Type B pancreatic cell (in vitro differentiated cells): ENCODE measurements at regions not wholly inside any gene's neighbourhood (a gene's known extent, or its start where the extent isn't known, plus 50 kb on each side); places are given as distances from the start of the nearest gene placed in this dataset.
"Not testable (repeated sequence)": the region's sequence is repeated elsewhere in the genome, so short reads cannot be mapped to it uniquely, and the experiment has no call there.

ENCODE experiments used
- DNase-seq: peaks from one replicate; pipeline ENCODE4 v3.0.0; 2021; ENCODE audit warnings: mixed read lengths; ENCODE audit not compliant: unreplicated experiment; ENCODE audit errors: extremely low spot score
- H3K27ac Mint-ChIP-seq: 2 replicates; pipeline ENCODE4 v1.8.0; 2021; ENCODE audit warnings: mild to moderate bottlenecking, mixed read lengths
- H3K27me3 Mint-ChIP-seq: 2 replicates; pipeline ENCODE4 v1.8.0; 2021; ENCODE audit warnings: mixed read lengths
- H3K36me3 Mint-ChIP-seq: 2 replicates; pipeline ENCODE4 v1.8.0; 2021; ENCODE audit warnings: mixed read lengths
- H3K4me1 Mint-ChIP-seq: one replicate; pipeline ENCODE4 v1.8.0; 2021; ENCODE audit warnings: mixed read lengths; ENCODE audit not compliant: unreplicated experiment
- H3K4me3 Mint-ChIP-seq: 2 replicates; pipeline ENCODE4 v1.8.0; 2021; ENCODE audit warnings: mild to moderate bottlenecking, mixed read lengths
- H3K9me3 Mint-ChIP-seq: 2 replicates; pipeline ENCODE4 v1.8.0; 2021; ENCODE audit warnings: mixed read lengths
- CTCF ChIP-seq: fragments of 200-600 bp; sonication (generic); conservative IDR thresholded peaks from 2 replicates; pipeline ENCODE4 v1.5.0; 2021; ENCODE audit warnings: antibody characterized with exemption, mild to moderate bottlenecking

GRCh38 chr16:27625050-27625697, 75.2 kb downstream of the KATNIP start:
- no peaks in the 10 kb centered on the region for H3K9me3 Mint-ChIP-seq
- H3K4me3 Mint-ChIP-seq = peak overlapping the region; percentile 6
- peaks cover 44% of the 10 kb centered on the region for H3K4me1 Mint-ChIP-seq
- TF ChIP-seq CTCF = no peak
- no peaks in the 10 kb centered on the region for H3K27me3 Mint-ChIP-seq
- no peak for DNase-seq
- peaks cover 17% of the 10 kb centered on the region for H3K36me3 Mint-ChIP-seq
- H3K27ac Mint-ChIP-seq = peak overlapping the region; percentile 92

DNA sequence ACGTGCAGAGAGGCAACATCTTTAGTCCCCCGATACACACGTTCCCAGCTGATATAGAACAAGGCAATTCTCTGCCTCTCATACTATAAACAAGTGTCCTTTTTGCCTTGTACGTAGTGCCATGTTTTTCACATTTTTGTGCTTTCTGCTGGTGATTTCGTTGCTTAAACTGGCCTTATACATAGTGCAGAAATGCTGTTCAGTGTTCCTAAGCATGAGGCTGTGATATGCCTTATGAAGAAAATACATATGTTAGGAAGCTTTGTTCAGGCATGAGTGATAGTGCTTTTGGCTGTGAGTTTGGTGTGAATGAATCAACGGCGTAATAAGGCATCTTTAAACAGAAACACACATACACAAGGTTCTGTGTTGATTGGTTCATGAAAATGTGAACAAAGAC, 77.2 kb downstream of the KATNIP start:
- Mint-ChIP-seq H3K4me3 (no peak overlapping the region), H3K27me3 (no peaks in the 10 kb centered on the region), H3K36me3 (peaks cover 16% of the 10 kb centered on the region), H3K9me3 (no peaks in the 10 kb centered on the region), H3K27ac (peak overlapping the region; percentile 62), H3K4me1 (peaks cover 41% of the 10 kb centered on the region)
- no peak for DNase-seq
- no peak for TF ChIP-seq CTCF

- Mint-ChIP-seq H3K36me3 (peaks cover 15% of the 10 kb centered on the region), H3K27me3 (no peaks in the 10 kb centered on the region), H3K4me3 (peak overlapping the region; percentile 67), H3K27ac (peak overlapping the region; percentile 76), H3K9me3 (no peaks in the 10 kb centered on the region), H3K4me1 (peaks cover 44% of the 10 kb centered on the region)
- DNase-seq = no peak
- no peak for TF ChIP-seq CTCF
Observed at GRCh38 chr16:27628241-27628942, 78.4 kb downstream of the KATNIP start.

DNA sequence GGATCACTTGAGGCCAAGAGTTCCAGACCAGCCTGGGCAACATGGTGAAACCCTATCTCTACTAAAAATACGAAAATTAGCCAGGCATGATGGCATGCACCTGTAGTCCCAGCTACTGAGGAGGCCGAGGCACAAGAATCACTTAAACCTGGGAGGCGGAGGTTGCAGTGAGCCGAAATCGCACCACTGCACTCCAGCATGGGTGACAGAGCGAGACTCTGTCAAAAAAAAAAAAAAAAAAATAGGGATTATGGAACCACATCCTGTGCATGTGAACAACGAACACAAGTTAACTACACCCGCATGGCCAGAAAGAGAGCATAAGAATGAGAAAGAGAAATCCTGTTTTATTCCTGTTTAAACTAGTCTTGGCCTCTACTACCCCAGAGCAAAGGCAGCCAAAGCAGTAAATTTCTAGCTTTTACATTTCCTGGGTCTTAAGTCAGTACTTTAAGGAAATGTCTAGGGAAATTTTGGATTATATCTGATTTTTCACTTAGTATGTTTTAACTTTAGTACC, 79.1 kb downstream of the KATNIP start:
- not testable (repeated sequence) for H3K9me3 Mint-ChIP-seq, DNase-seq, H3K27me3 Mint-ChIP-seq
- peaks cover 16% of the 10 kb centered on the region for H3K36me3 Mint-ChIP-seq
- H3K27ac Mint-ChIP-seq = peak overlapping the region; percentile 76
- peak overlapping the region; percentile 34 for H3K4me3 Mint-ChIP-seq
- peaks cover 46% of the 10 kb centered on the region for H3K4me1 Mint-ChIP-seq

DNA sequence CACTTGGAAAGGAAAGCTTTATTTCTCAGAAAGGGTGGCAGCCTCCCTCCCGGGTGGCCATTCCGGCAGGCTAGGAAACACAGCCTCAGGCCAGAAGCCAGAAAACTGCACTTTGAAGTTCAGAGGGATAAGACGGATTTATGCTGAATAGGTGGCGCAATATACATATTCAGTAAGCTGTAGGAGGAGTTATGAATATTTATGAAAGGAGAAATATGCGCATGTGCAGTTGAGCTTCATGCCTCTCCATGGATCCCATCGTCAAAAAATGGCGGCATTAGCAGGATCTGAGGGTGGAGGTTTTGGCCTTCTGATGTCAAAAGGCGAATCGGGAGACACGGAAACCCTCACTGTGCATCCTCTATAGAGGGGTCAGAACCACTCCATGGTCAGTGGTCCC, 82.3 kb downstream of the KATNIP start:
- DNase-seq = no peak
- H3K27ac Mint-ChIP-seq = peak overlapping the region; percentile 85
- peaks cover 53% of the 10 kb centered on the region for H3K4me1 Mint-ChIP-seq
- no peaks in the 10 kb centered on the region for H3K27me3 Mint-ChIP-seq
- no peaks in the 10 kb centered on the region for H3K9me3 Mint-ChIP-seq
- TF ChIP-seq CTCF = no peak
- peak overlapping the region; percentile 24 for H3K4me3 Mint-ChIP-seq
- peaks cover 19% of the 10 kb centered on the region for H3K36me3 Mint-ChIP-seq

DNA sequence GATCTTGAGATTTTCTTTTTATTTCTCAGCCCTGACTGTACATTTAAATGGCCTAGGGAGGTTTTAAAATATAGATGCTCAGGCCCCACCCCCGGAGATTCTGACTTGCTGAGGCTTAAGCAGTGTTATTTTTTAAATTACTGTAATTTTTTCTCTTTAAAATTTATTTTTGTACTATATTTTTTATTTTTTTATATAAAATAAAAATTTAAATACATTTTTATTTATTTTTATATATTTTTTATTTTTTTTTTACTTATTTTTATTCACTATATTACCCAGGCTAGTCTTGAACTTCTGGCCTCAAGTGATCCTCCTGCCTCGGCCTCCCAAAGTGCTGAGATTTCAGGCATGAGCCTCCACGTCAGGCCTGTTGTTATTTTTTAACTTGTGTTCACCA, 83.3 kb downstream of the KATNIP start:
- TF ChIP-seq CTCF = no peak
- Mint-ChIP-seq H3K27me3 (no peaks in the 10 kb centered on the region), H3K9me3 (no peaks in the 10 kb centered on the region), H3K36me3 (peaks cover 19% of the 10 kb centered on the region), H3K4me1 (peaks cover 56% of the 10 kb centered on the region), H3K4me3 (no peak overlapping the region), H3K27ac (no peak overlapping the region)
- DNase-seq = no peak
